Erythroblast (primary cell): ENCODE measurements at regions not wholly inside any gene's neighbourhood (a gene's known extent, or its start where the extent isn't known, plus 50 kb on each side); places are given as distances from the start of the nearest gene placed in this dataset.

Experiments used
- GATA1 ChIP-seq: IDR thresholded peaks from 2 replicates; pipeline ENCODE4 v1.6.1; 2011; ENCODE audit warnings: low read depth, mild to moderate bottlenecking, control low read depth, low read length, moderate library complexity
- POLR2A ChIP-seq: IDR thresholded peaks from 2 replicates; pipeline ENCODE4 v1.6.1; 2011; ENCODE audit warnings: mild to moderate bottlenecking, low read length

DNA sequence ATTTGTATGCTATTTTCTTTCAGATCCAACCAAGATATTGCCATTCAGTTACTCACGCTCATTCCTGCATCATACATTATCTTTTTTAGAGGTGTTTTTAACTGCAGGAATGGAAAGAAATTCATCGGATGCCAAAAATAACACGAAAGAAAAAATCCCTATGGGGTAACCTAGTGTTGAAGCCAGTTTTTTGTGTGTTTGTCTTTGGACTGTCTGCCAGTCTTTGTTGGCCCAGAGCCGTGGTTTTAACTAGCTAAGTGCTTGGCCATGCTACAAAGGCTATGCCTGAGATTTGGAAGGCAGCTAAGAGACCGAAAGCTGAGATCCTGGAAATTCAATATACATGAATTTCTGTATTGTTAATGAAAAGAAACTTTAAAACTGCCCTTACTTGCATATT, 309.8 kb upstream of the CNTN5 start:
- no peak for TF ChIP-seq POLR2A
- TF ChIP-seq GATA1: no peak
